GM23338 (cell line): ENCODE measurements at regions not wholly inside any gene's neighbourhood (a gene's known extent, or its start where the extent isn't known, plus 50 kb on each side); places are given as distances from the start of the nearest gene placed in this dataset.

Experiments
- ATAC-seq: fragments of 200-7000 bp; cut with Tn5 transposase; 3 replicates; pipeline ENCODE4 v1.9.1; 2020
- DNase-seq: peaks from one replicate; pipeline ENCODE4 v3.0.0-alpha.2; 2015; ENCODE audit warnings: low spot score
- H2AFZ ChIP-seq: fragments of 200-600 bp; sonication (generic); 2 replicates; pipeline ENCODE4 v1.8.0; 2016; ENCODE audit warnings: antibody characterized with exemption, mild to moderate bottlenecking, moderate library complexity
- H3F3A ChIP-seq: fragments of 200-600 bp; sonication (generic); replicated peaks from 2 replicates; pipeline ENCODE4 v1.8.0; 2017; ENCODE audit warnings: antibody characterized with exemption, mixed run types, low read depth
- H3K27ac ChIP-seq: fragments of 200-600 bp; sonication (generic); 2 replicates; pipeline ENCODE4 v1.6.1; 2016; ENCODE audit warnings: low read depth
- H3K27me3 ChIP-seq: fragments of 200-600 bp; sonication (generic); 2 replicates; pipeline ENCODE4 v1.8.0; 2016; ENCODE audit warnings: mild to moderate bottlenecking, mixed run types, moderate library complexity; ENCODE audit not compliant: insufficient read depth
- H3K36me3 ChIP-seq: fragments of 200-600 bp; sonication (generic); 2 replicates; pipeline ENCODE4 v1.8.0; 2016; ENCODE audit warnings: mild to moderate bottlenecking; ENCODE audit not compliant: insufficient read depth
- H3K4me1 ChIP-seq: fragments of 200-600 bp; sonication (generic); 2 replicates; pipeline ENCODE4 v1.8.0; 2016; ENCODE audit warnings: mild to moderate bottlenecking, moderate library complexity; ENCODE audit not compliant: insufficient read depth
- H3K4me2 ChIP-seq: fragments of 200-600 bp; sonication (generic); 2 replicates; pipeline ENCODE4 v1.7.1; 2017; ENCODE audit warnings: mixed run types
- H3K4me3 ChIP-seq: fragments of 200-600 bp; sonication (generic); 2 replicates; pipeline ENCODE4 v1.6.1; 2016; ENCODE audit warnings: mixed run types
- H3K79me2 ChIP-seq: fragments of 200-600 bp; sonication (generic); replicated peaks from 2 replicates; pipeline ENCODE4 v1.8.0; 2017; ENCODE audit warnings: mild to moderate bottlenecking; ENCODE audit not compliant: insufficient read depth
- H3K9me2 ChIP-seq: fragments of 200-600 bp; sonication (generic); 2 replicates; pipeline ENCODE4 v1.8.0; 2017; ENCODE audit not compliant: insufficient read depth
- H4K20me1 ChIP-seq: fragments of 200-600 bp; sonication (generic); replicated peaks from 2 replicates; pipeline ENCODE4 v1.8.0; 2017; ENCODE audit warnings: mild to moderate bottlenecking; ENCODE audit not compliant: insufficient read depth
- H3K27ac Mint-ChIP-seq: 2 replicates; pipeline ENCODE4 v1.8.0; 2020; ENCODE audit warnings: inconsistent platforms, mild to moderate bottlenecking, moderate library complexity, mixed read lengths
- H3K27me3 Mint-ChIP-seq: 3 replicates; pipeline ENCODE4 v1.8.0; 2022; ENCODE audit warnings: low read depth, mild to moderate bottlenecking, moderate library complexity, mixed read lengths, inconsistent platforms; ENCODE audit not compliant: insufficient read depth, poor library complexity
- H3K36me3 Mint-ChIP-seq: 3 replicates; pipeline ENCODE4 v1.8.0; 2021; ENCODE audit warnings: low read depth, mild to moderate bottlenecking, inconsistent platforms, moderate library complexity, mixed read lengths
- H3K4me1 Mint-ChIP-seq: 3 replicates; pipeline ENCODE4 v1.8.0; 2020; ENCODE audit warnings: mild to moderate bottlenecking, inconsistent platforms, mixed read lengths
- H3K4me3 Mint-ChIP-seq: 3 replicates; pipeline ENCODE4 v1.8.0; 2021; ENCODE audit warnings: moderate library complexity, mild to moderate bottlenecking, inconsistent platforms, mixed read lengths
- H3K9me3 Mint-ChIP-seq: 3 replicates; pipeline ENCODE4 v1.8.0; 2020; ENCODE audit warnings: moderate library complexity, mild to moderate bottlenecking, inconsistent platforms, mixed read lengths
- CREB1 ChIP-seq: fragments of 250-450 bp; sonication (Bioruptor Pico); IDR thresholded peaks from 2 replicates; pipeline ENCODE4 v1.5.0; 2020; ENCODE audit warnings: low read depth, mild to moderate bottlenecking, moderate library complexity
- NANOG ChIP-seq: IDR thresholded peaks from 2 replicates; pipeline ENCODE4 v1.6.1; 2016; ENCODE audit warnings: antibody characterized with exemption, borderline replicate concordance
- POLR2AphosphoS5 ChIP-seq: IDR thresholded peaks from 2 replicates; pipeline ENCODE4 v1.6.1; 2016; ENCODE audit warnings: antibody characterized with exemption, low read depth
- ZNF114 ChIP-seq: fragments of 250-450 bp; sonication (Bioruptor Pico); IDR thresholded peaks from 2 replicates; pipeline ENCODE4 v1.5.0; 2020; ENCODE audit warnings: mild to moderate bottlenecking, moderate library complexity
- ZNF331 ChIP-seq: fragments of 250-450 bp; sonication (Bioruptor Pico); IDR thresholded peaks from 2 replicates; pipeline ENCODE4 v1.5.0; 2020; ENCODE audit warnings: low read depth, mild to moderate bottlenecking, moderate library complexity
- TF ChIP-seq, protein P1 (sequence below), 2 experiments: fragments of 200-600 bp in 1 of 2; sonication (generic) in 1 of 2; conservative IDR thresholded peaks; 2 replicates each; pipeline versions ENCODE4 v1.5.1 to v1.6.1; 2016 to 2017; ENCODE audit warnings: antibody characterized with exemption in 2 of 2, low read depth in 2 of 2, mild to moderate bottlenecking in 2 of 2, moderate library complexity in 1 of 2
- TF ChIP-seq, protein P2 (sequence below): fragments of 250-450 bp; sonication (Bioruptor Pico); IDR thresholded peaks from 2 replicates; pipeline ENCODE4 v1.5.0; 2020; ENCODE audit warnings: mild to moderate bottlenecking, moderate library complexity

DNA sequence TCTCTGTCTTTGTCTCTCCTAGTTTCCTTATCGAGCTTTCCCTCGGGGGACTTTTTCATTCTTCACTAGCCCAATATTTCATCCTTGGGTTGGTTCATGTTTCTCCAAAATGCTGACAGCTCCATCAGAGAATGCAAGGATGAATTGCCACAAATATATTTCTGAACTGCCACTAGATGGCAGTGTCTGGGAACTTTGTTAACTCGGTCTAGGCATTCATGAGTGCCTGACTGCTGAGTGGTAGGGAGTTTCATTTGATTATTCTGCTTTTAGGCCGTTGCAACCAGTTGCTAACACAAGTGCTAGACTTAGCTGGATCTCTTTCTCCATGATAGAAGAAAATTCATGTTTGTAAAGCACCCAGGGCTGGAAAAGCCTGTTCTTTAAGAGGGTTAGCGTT, 73.5 kb upstream of the RAP2C start:
- no peak overlapping the region for H2AFZ ChIP-seq
- no peaks in the 10 kb centered on the region for H3K9me2 ChIP-seq
- no peaks in the 10 kb centered on the region for H3K79me2 ChIP-seq
- no peaks in the 10 kb centered on the region for H4K20me1 ChIP-seq
- H3K9me3 Mint-ChIP-seq, result peaks cover 16% of the 10 kb centered on the region
- no peak overlapping the region for H3K4me3 Mint-ChIP-seq
- H3K36me3 ChIP-seq, result no peaks in the 10 kb centered on the region
- no peaks in the 10 kb centered on the region for H3K27me3 ChIP-seq
- no peak overlapping the region for H3K4me3 ChIP-seq
- no peak overlapping the region for H3K27ac Mint-ChIP-seq
- H3K36me3 Mint-ChIP-seq, result peaks cover 7% of the 10 kb centered on the region; the same call in 2 of the 3 replicates
- no peak overlapping the region for H3K27ac ChIP-seq
- TF ChIP-seq, protein P1, sequence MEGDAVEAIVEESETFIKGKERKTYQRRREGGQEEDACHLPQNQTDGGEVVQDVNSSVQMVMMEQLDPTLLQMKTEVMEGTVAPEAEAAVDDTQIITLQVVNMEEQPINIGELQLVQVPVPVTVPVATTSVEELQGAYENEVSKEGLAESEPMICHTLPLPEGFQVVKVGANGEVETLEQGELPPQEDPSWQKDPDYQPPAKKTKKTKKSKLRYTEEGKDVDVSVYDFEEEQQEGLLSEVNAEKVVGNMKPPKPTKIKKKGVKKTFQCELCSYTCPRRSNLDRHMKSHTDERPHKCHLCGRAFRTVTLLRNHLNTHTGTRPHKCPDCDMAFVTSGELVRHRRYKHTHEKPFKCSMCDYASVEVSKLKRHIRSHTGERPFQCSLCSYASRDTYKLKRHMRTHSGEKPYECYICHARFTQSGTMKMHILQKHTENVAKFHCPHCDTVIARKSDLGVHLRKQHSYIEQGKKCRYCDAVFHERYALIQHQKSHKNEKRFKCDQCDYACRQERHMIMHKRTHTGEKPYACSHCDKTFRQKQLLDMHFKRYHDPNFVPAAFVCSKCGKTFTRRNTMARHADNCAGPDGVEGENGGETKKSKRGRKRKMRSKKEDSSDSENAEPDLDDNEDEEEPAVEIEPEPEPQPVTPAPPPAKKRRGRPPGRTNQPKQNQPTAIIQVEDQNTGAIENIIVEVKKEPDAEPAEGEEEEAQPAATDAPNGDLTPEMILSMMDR (conservative IDR thresholded peaks at IDR 0.05; ENCODE audit: low read depth in 2 of 2), result peak; percentile 64 to 72
- TF ChIP-seq ZNF331 (no peak), NANOG (no peak), ZNF114 (CRISPR knock-in tag) (no peak)
- peaks cover 5% of the 10 kb centered on the region for H3K4me1 ChIP-seq
- no peaks in the 10 kb centered on the region for H3F3A ChIP-seq
- H3K4me2 ChIP-seq, result 0 out of 2 replicates have a peak overlapping the region, but pooled peaks have one; percentile 13
- peak; percentile 63 for DNase-seq
- H3K4me1 Mint-ChIP-seq, result no peaks in the 10 kb centered on the region
- peak; percentile 79 for ATAC-seq
- H3K27me3 Mint-ChIP-seq, result no peaks in the 10 kb centered on the region

DNA sequence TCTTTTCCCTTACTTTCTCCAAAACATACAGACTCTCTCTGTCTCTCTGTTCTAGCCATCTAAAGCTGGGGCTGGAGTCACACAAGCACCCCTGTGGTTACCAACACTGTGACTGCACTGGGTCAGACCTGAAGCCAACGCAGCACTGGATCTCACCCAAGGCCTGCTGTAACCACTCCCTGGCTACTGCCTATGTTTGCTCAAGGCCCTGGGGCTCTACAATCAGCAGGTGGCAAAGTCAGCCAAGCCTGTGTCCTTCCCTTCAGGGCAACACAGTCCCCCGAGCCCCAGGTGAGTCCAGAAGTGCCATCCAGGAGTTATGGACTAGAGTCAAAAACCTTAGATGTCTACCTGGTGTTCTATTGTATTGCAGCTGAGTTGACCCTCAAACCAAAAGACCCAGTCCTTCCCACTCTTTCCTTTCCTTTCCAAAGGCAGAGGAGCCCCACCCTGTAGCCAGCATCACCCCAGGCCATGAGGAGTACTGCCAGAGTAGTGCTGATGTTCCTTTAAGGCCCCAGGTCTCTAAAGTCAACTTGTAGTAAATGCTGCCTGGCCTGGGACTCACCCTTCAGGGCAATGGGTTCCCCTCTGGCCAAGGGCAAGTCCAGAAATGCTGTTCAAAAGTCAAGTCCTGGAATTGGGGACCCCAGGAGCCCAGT, 58.8 kb upstream of the RAP2C start:
- no peak overlapping the region for H3K4me3 Mint-ChIP-seq
- DNase-seq (no peak), ATAC-seq (no peak)
- Histone ChIP-seq H3K27me3 (no peaks in the 10 kb centered on the region), H3K36me3 (no peaks in the 10 kb centered on the region), H3K4me3 (no peak overlapping the region), H3K79me2 (no peaks in the 10 kb centered on the region), H2AFZ (no peak overlapping the region), H3K9me2 (no peaks in the 10 kb centered on the region), H3K27ac (no peak overlapping the region), H3F3A (no peaks in the 10 kb centered on the region), H3K4me1 (no peaks in the 10 kb centered on the region), H3K4me2 (no peak overlapping the region), H4K20me1 (no peaks in the 10 kb centered on the region)
- no peak overlapping the region for H3K27ac Mint-ChIP-seq
- H3K27me3 Mint-ChIP-seq, result no peaks in the 10 kb centered on the region
- no peaks in the 10 kb centered on the region for H3K9me3 Mint-ChIP-seq
- H3K36me3 Mint-ChIP-seq, result no peaks in the 10 kb centered on the region
- peaks cover 7% of the 10 kb centered on the region for H3K4me1 Mint-ChIP-seq
- no peak for TF ChIP-seq CREB1
- TF ChIP-seq, protein P2, sequence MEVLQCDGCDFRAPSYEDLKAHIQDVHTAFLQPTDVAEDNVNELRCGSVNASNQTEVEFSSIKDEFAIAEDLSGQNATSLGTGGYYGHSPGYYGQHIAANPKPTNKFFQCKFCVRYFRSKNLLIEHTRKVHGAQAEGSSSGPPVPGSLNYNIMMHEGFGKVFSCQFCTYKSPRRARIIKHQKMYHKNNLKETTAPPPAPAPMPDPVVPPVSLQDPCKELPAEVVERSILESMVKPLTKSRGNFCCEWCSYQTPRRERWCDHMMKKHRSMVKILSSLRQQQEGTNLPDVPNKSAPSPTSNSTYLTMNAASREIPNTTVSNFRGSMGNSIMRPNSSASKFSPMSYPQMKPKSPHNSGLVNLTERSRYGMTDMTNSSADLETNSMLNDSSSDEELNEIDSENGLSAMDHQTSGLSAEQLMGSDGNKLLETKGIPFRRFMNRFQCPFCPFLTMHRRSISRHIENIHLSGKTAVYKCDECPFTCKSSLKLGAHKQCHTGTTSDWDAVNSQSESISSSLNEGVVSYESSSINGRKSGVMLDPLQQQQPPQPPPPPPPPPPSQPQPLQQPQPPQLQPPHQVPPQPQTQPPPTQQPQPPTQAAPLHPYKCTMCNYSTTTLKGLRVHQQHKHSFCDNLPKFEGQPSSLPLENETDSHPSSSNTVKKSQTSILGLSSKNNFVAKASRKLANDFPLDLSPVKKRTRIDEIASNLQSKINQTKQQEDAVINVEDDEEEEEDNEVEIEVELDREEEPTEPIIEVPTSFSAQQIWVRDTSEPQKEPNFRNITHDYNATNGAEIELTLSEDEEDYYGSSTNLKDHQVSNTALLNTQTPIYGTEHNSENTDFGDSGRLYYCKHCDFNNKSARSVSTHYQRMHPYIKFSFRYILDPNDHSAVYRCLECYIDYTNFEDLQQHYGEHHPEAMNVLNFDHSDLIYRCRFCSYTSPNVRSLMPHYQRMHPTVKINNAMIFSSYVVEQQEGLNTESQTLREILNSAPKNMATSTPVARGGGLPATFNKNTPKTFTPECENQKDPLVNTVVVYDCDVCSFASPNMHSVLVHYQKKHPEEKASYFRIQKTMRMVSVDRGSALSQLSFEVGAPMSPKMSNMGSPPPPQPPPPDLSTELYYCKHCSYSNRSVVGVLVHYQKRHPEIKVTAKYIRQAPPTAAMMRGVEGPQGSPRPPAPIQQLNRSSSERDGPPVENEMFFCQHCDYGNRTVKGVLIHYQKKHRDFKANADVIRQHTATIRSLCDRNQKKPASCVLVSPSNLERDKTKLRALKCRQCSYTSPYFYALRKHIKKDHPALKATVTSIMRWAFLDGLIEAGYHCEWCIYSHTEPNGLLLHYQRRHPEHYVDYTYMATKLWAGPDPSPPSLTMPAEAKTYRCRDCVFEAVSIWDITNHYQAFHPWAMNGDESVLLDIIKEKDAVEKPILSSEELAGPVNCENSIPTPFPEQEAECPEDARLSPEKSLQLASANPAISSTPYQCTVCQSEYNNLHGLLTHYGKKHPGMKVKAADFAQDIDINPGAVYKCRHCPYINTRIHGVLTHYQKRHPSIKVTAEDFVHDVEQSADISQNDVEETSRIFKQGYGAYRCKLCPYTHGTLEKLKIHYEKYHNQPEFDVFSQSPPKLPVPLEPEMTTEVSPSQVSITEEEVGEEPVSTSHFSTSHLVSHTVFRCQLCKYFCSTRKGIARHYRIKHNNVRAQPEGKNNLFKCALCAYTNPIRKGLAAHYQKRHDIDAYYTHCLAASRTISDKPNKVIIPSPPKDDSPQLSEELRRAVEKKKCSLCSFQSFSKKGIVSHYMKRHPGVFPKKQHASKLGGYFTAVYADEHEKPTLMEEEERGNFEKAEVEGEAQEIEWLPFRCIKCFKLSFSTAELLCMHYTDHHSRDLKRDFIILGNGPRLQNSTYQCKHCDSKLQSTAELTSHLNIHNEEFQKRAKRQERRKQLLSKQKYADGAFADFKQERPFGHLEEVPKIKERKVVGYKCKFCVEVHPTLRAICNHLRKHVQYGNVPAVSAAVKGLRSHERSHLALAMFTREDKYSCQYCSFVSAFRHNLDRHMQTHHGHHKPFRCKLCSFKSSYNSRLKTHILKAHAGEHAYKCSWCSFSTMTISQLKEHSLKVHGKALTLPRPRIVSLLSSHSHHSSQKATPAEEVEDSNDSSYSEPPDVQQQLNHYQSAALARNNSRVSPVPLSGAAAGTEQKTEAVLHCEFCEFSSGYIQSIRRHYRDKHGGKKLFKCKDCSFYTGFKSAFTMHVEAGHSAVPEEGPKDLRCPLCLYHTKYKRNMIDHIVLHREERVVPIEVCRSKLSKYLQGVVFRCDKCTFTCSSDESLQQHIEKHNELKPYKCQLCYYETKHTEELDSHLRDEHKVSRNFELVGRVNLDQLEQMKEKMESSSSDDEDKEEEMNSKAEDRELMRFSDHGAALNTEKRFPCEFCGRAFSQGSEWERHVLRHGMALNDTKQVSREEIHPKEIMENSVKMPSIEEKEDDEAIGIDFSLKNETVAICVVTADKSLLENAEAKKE (CRISPR knock-in tag), result no peak
- TF ChIP-seq, protein P1 (conservative IDR thresholded peaks at IDR 0.05; ENCODE audit: low read depth in 2 of 2), result no peak
- TF ChIP-seq NANOG, result no peak
- no peak for TF ChIP-seq POLR2AphosphoS5
